ENCODE measurements at regions not wholly inside any gene's neighbourhood (a gene's known extent, or its start where the extent isn't known, plus 50 kb on each side); places are given as distances from the start of the nearest gene placed in this dataset.

- H3K9ac ChIP-seq (ENCODE audit: low read length), result no peak overlapping the region
- H2AFZ ChIP-seq (ENCODE audit: low read depth, low read length), result no peak overlapping the region
Measured at GRCh38 chr4:11535333-11535732, 106.6 kb upstream of the HS3ST1 start.

GRCh38 chr4:11534623-11535302 is 106.1 kb upstream of the HS3ST1 start:
- Histone ChIP-seq H3K4me3 (ENCODE audit: low read length) (no peak overlapping the region), H3K27ac (ENCODE audit: low read length) (no peak overlapping the region), H4K20me1 (ENCODE audit: insufficient read depth, low read length) (no peaks in the 10 kb centered on the region), H2AFZ (ENCODE audit: low read depth, low read length) (no peak overlapping the region), H3K9ac (ENCODE audit: low read length) (no peak overlapping the region), H3K36me3 (replicated peaks; ENCODE audit: low read depth, low read length) (no peaks in the 10 kb centered on the region), H3K27me3 (ENCODE audit: low read depth, low read length) (no peaks in the 10 kb centered on the region; the same call in 1 of the 2 replicates), H3K79me2 (ENCODE audit: low read length) (no peaks in the 10 kb centered on the region), H3K9me3 (ENCODE audit: insufficient read depth, low read length) (0 out of 2 replicates have a peak, but pooled peaks cover 5% of the 10 kb centered on the region), H3K4me2 (ENCODE audit: low read length) (no peak overlapping the region), H3K4me1 (ENCODE audit: low read length) (peaks cover 18% of the 10 kb centered on the region)
- no peak for TF ChIP-seq CTCF (IDR thresholded peaks at IDR 0.05; ENCODE audit: low read depth, low read length)
- no peak for TF ChIP-seq EZH2phosphoT487 (IDR thresholded peaks at IDR 0.05; ENCODE audit: low read depth)

More at GRCh38 chr4:11535333-11535732, 106.6 kb upstream of the HS3ST1 start:
- H3K4me3 ChIP-seq (ENCODE audit: low read length), result no peak overlapping the region
- peaks cover 18% of the 10 kb centered on the region for H3K4me1 ChIP-seq (ENCODE audit: low read length)
- H3K4me2 ChIP-seq (ENCODE audit: low read length), result no peak overlapping the region
- H3K79me2 ChIP-seq (ENCODE audit: low read length), result no peaks in the 10 kb centered on the region
- no peak overlapping the region for H3K27ac ChIP-seq (ENCODE audit: low read length)
- TF ChIP-seq CTCF (IDR thresholded peaks at IDR 0.05; ENCODE audit: low read depth, low read length) (no peak), EZH2phosphoT487 (IDR thresholded peaks at IDR 0.05; ENCODE audit: low read depth) (no peak)
- no peaks in the 10 kb centered on the region for H4K20me1 ChIP-seq (ENCODE audit: insufficient read depth, low read length)
- H3K36me3 ChIP-seq (replicated peaks; ENCODE audit: low read depth, low read length), result no peaks in the 10 kb centered on the region
- 0 out of 2 replicates have a peak, but pooled peaks cover 4% of the 10 kb centered on the region for H3K9me3 ChIP-seq (ENCODE audit: insufficient read depth, low read length)
- no peaks in the 10 kb centered on the region; the same call in 1 of the 2 replicates for H3K27me3 ChIP-seq (ENCODE audit: low read depth, low read length)

DNA sequence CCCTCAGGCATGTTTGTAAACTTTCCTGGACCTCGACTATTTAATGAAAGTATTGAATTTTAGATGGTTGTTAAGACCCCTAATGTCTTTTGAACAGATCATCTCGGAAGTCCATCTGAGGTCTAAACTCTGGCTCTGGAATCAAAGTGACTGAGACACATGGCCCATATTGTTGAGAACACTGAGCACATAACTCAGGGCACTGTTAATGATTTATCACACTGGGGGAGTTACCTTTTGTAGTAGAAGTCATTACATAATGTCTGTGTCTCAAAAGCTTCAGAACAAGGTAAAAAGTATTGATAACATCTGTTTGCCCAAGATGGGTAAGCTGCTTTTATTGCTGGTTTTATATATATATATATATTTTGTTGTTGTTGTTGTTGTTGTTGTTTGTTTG is 103.4 kb upstream of the HS3ST1 start:
- Histone ChIP-seq H3K27ac (ENCODE audit: low read length) (no peak overlapping the region), H3K36me3 (replicated peaks; ENCODE audit: low read depth, low read length) (no peaks in the 10 kb centered on the region), H3K4me3 (ENCODE audit: low read length) (no peak overlapping the region), H3K27me3 (ENCODE audit: low read depth, low read length) (no peaks in the 10 kb centered on the region; the same call in 1 of the 2 replicates), H3K4me1 (ENCODE audit: low read length) (peaks cover 5% of the 10 kb centered on the region; the same call in 1 of the 2 replicates), H3K4me2 (ENCODE audit: low read length) (no peak overlapping the region), H3K79me2 (ENCODE audit: low read length) (no peaks in the 10 kb centered on the region), H2AFZ (ENCODE audit: low read depth, low read length) (no peak overlapping the region), H3K9me3 (ENCODE audit: insufficient read depth, low read length) (0 out of 2 replicates have a peak, but pooled peaks cover 5% of the 10 kb centered on the region), H3K9ac (ENCODE audit: low read length) (no peak overlapping the region), H4K20me1 (ENCODE audit: insufficient read depth, low read length) (no peaks in the 10 kb centered on the region)
- no peak for TF ChIP-seq CTCF (IDR thresholded peaks at IDR 0.05; ENCODE audit: low read depth, low read length)
- no peak for TF ChIP-seq EZH2phosphoT487 (IDR thresholded peaks at IDR 0.05; ENCODE audit: low read depth)

- no peaks in the 10 kb centered on the region for H3K27me3 ChIP-seq (ENCODE audit: low read depth, low read length)
- no peaks in the 10 kb centered on the region for H3K36me3 ChIP-seq (replicated peaks; ENCODE audit: low read depth, low read length)
- no peak overlapping the region for H3K27ac ChIP-seq (ENCODE audit: low read length)
- no peak overlapping the region for H2AFZ ChIP-seq (ENCODE audit: low read depth, low read length)
- H3K9me3 ChIP-seq (ENCODE audit: insufficient read depth, low read length), result 0 out of 2 replicates have a peak, but pooled peaks cover 5% of the 10 kb centered on the region
- H3K4me3 ChIP-seq (ENCODE audit: low read length), result no peak overlapping the region
- H3K79me2 ChIP-seq (ENCODE audit: low read length), result no peaks in the 10 kb centered on the region
- H4K20me1 ChIP-seq (ENCODE audit: insufficient read depth, low read length), result no peaks in the 10 kb centered on the region
- TF ChIP-seq CTCF (IDR thresholded peaks at IDR 0.05; ENCODE audit: low read depth, low read length) (no peak), EZH2phosphoT487 (IDR thresholded peaks at IDR 0.05; ENCODE audit: low read depth) (no peak)
- H3K4me2 ChIP-seq (ENCODE audit: low read length), result no peak overlapping the region
- no peak overlapping the region for H3K9ac ChIP-seq (ENCODE audit: low read length)
- H3K4me1 ChIP-seq (ENCODE audit: low read length), result peaks cover 2% of the 10 kb centered on the region; the same call in 1 of the 2 replicates
Measured at GRCh38 chr4:11529625-11530201, 101.0 kb upstream of the HS3ST1 start.
